Activated CD4-positive, alpha-beta memory T cell treated with anti-CD3 and anti-CD28 coated beads for 36 hours (primary cell): ENCODE measurements at regions not wholly inside any gene's neighbourhood (a gene's known extent, or its start where the extent isn't known, plus 50 kb on each side); places are given as distances from the start of the nearest gene placed in this dataset.
"Not testable (repeated sequence)": the region's sequence is repeated elsewhere in the genome, so short reads cannot be mapped to it uniquely, and the experiment has no call there.

Experiments used
- CTCF ChIA-PET: fragments of 350-600 bp; sonication (Branson Sonifier 250); formaldehyde crosslinking; loops from one replicate; lab custom pipeline; 2021; ENCODE audit warnings: antibody characterized with exemption, inconsistent platforms; lab: Charles Lee
- POLR2A ChIA-PET: fragments of 350-600 bp; sonication (Branson Sonifier 250); formaldehyde crosslinking; loops from one replicate; lab custom pipeline; 2021; ENCODE audit warnings: antibody characterized with exemption; lab: Charles Lee
- DNase-seq: peaks from one replicate; pipeline ENCODE4 v3.0.0-alpha.2; 2020
- H3K27ac Mint-ChIP-seq: one replicate; pipeline ENCODE4 v1.8.0; 2021; ENCODE audit warnings: mixed read lengths
- H3K27me3 Mint-ChIP-seq: one replicate; pipeline ENCODE4 v1.8.0; 2021; ENCODE audit warnings: mixed read lengths
- H3K36me3 Mint-ChIP-seq: one replicate; pipeline ENCODE4 v1.8.0; 2021; ENCODE audit warnings: mixed read lengths
- H3K4me1 Mint-ChIP-seq: one replicate; pipeline ENCODE4 v1.8.0; 2021; ENCODE audit warnings: low read depth, mixed read lengths
- H3K4me3 Mint-ChIP-seq: one replicate; pipeline ENCODE4 v1.8.0; 2021; ENCODE audit warnings: mild to moderate bottlenecking, mixed read lengths
- H3K9me3 Mint-ChIP-seq: one replicate; pipeline ENCODE4 v1.8.0; 2021; ENCODE audit warnings: mixed read lengths
- intact Hi-C: fragments of 100-400 bp; cut with micrococcal nuclease; formaldehyde crosslinking; loops from one replicate; pipeline ENCODE4 v1.15.1; 2023

DNA sequence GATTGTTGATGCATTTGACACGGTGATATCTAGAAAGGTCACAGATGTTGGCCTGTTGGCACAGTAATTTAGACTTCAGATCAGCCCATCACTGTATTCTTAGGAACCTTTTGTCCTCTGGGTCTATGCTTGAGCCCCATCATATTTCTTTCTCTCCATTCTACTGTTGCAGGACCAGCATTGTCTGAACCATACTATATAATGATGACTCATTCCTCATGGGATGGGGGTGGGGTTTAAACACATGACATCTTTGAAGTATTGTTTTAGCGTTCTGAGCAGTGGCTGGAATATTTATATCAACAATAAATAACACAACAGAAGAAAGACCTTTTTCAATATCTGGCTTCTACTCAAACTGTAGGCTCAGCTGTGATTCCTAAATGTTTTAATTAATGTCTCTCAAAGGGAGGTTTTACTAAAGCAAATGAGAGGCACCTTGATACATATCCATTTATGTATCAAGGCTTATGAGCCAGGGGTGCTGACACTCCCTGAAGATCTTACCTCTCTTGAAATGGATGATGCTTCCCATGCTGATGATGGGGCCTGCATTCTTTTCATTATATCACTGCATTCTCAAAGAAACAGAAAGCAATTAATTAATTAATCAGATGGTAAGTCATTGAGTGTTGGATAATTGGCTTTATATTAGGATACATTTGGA lies 379.0 kb upstream of the GOT2 start:
- ChIA-PET POLR2A (no interaction called here), CTCF (no interaction called here)
- Mint-ChIP-seq H3K27ac (no peak overlapping the region), H3K9me3 (no peaks in the 10 kb centered on the region), H3K4me3 (no peak overlapping the region), H3K27me3 (no peaks in the 10 kb centered on the region), H3K36me3 (no peaks in the 10 kb centered on the region), H3K4me1 (no peaks in the 10 kb centered on the region)
- intact Hi-C loops, result no loop called here
- DNase-seq, result no peak

DNA sequence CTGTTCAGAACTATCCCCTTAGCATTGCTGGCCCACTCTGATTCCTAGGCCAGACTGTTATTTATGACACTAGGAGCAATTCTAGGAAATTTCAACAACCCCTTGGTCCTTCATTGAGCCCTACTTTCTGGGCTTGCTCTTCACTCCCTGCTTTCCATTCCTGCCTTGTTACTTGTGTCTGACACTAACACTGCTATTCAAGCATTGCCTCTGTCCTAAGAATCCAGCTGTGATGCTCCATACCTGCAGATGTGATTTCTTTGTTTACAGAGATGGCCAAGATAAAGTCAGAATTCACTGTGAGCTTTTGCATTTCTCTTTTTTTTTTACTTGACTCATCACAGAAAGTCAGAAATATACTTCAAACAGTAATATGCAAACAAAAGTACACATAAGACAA lies 377.2 kb upstream of the GOT2 start:
- POLR2A ChIA-PET, result no interaction called here
- CTCF ChIA-PET, result no interaction called here
- intact Hi-C loops, result no loop called here

DNA sequence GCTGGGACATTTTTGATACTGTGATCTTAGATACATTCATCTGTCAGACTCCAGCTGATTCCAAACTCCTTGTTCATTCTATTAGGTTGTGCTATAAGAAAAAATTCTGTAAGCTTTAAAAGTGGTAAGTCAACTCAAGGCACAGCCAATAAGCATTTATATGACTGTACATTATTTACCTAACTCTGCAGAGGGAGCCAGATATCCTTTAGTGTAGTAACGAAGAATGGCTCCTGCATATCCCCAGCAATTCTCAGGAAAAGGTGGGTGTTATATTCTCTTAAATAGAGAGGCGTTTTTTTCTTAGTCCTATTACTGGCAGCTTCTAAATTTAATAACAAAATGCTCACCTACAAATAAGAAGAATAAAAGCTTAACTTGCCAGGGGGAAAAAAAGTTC lies 374.3 kb upstream of the GOT2 start:
- ChIA-PET POLR2A (no interaction called here), CTCF (no interaction called here)
- Mint-ChIP-seq H3K4me3 (no peak overlapping the region), H3K4me1 (no peaks in the 10 kb centered on the region), H3K27ac (no peak overlapping the region), H3K36me3 (no peaks in the 10 kb centered on the region), H3K27me3 (no peaks in the 10 kb centered on the region), H3K9me3 (no peaks in the 10 kb centered on the region)
- intact Hi-C loops, result no loop called here
- DNase-seq, result no peak

More for the DNA sequence above, 377.2 kb upstream of the GOT2 start:
- DNase-seq, result no peak
- Mint-ChIP-seq H3K27me3 (no peaks in the 10 kb centered on the region), H3K9me3 (no peaks in the 10 kb centered on the region), H3K36me3 (no peaks in the 10 kb centered on the region), H3K4me3 (no peak overlapping the region), H3K4me1 (no peaks in the 10 kb centered on the region), H3K27ac (no peak overlapping the region)

DNA sequence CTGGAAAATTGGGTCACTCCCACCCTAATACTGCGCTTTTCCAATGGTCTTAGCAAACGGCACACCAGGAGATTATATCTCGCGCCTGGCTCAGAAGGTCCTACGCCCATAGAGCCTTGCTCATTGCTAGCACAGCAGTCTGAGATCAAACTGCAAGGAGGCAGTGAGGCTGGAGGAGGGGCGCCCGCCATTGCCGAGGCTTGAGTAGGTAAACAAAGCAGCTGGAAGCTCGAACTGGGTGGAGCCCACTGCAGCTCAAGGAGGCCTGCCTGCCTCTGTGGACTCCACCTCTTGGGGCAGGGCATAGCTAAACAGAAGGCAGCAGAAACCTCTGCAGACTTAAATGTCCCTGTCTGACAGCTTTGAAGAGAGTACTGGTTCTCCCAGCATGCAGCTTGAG lies 362.6 kb upstream of the GOT2 start:
- H3K27ac Mint-ChIP-seq, CTCF ChIA-PET, intact Hi-C loops: not testable (repeated sequence)

DNA sequence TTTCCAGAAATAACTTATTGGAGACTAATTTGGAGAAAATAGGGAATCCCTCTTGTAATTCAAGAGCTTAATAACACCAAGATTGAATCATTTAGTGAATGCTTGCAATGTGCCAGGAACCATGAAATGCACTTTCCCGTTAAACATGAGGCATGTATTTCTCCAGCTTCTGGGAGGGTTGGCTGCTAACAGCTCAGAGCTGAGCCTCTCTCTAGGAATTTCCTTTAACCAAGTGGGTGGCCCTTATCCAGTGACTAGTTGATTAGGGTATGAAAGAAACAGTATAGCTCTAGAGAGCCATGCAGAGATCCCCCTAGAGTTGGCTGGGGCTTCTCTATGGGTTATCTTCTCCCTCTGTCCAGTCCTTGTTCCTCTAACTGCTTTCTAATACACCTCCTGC lies 356.4 kb upstream of the GOT2 start:
- H3K9me3 Mint-ChIP-seq, result no peaks in the 10 kb centered on the region
- no peak for DNase-seq
- no peak overlapping the region for H3K4me3 Mint-ChIP-seq
- CTCF ChIA-PET, result no interaction called here
- intact Hi-C loops, result no loop called here
- H3K27me3 Mint-ChIP-seq, result no peaks in the 10 kb centered on the region
- H3K36me3 Mint-ChIP-seq, result no peaks in the 10 kb centered on the region
- POLR2A ChIA-PET, result no interaction called here
- no peak overlapping the region for H3K27ac Mint-ChIP-seq
- H3K4me1 Mint-ChIP-seq, result no peaks in the 10 kb centered on the region

More for the DNA sequence above, 362.6 kb upstream of the GOT2 start:
- H3K27me3 Mint-ChIP-seq, H3K4me3 Mint-ChIP-seq, POLR2A ChIA-PET, H3K4me1 Mint-ChIP-seq, DNase-seq, H3K9me3 Mint-ChIP-seq, H3K36me3 Mint-ChIP-seq: not testable (repeated sequence)

DNA sequence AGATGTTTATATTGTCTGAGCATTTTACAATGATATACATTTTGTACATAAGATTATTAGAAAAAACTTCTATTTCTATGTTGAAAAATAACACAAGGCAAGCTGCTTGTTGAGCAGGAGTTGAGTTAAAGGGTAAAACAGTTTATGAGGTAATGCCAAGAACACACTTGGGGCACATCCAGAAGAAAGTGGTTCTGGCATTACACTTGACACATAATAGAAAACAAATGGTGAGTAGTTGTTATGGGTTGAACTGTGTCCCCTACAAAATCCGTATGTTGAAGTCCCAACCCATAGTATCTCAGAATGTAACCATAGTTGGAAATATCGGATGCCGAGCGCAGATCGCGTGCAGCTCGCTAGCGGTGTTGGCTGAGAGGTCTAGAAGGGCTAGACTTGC lies 354.3 kb upstream of the GOT2 start:
- H3K36me3 Mint-ChIP-seq, result no peaks in the 10 kb centered on the region
- intact Hi-C loops, result no loop called here
- no peak overlapping the region for H3K4me3 Mint-ChIP-seq
- no peak for DNase-seq
- H3K27me3 Mint-ChIP-seq, result no peaks in the 10 kb centered on the region
- H3K9me3 Mint-ChIP-seq, result peaks cover 6% of the 10 kb centered on the region
- CTCF ChIA-PET, result no interaction called here
- H3K27ac Mint-ChIP-seq, result no peak overlapping the region
- no peaks in the 10 kb centered on the region for H3K4me1 Mint-ChIP-seq
- POLR2A ChIA-PET, result no interaction called here

DNA sequence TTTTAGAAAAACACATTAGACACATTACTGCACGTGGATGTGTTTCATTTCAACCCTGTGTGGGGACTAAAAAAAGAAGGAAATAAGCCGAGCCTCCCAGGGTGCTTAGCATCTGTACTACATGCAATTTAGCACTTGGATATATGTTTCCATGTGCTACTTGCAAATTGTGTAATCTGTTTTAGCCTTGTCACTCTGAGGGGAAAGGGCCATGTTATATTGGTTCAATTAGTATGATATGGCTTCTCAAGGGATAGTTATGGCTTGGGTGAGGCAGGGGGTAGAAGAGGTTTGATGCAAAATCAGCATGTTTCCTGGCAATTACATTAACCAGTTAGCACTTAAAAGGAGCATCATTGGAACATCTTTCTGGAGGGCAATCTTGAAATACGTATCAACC lies 353.5 kb upstream of the GOT2 start:
- POLR2A ChIA-PET, result no interaction called here
- Mint-ChIP-seq H3K9me3 (peaks cover 9% of the 10 kb centered on the region), H3K27ac (no peak overlapping the region), H3K4me3 (no peak overlapping the region), H3K4me1 (no peaks in the 10 kb centered on the region), H3K36me3 (no peaks in the 10 kb centered on the region), H3K27me3 (no peaks in the 10 kb centered on the region)
- intact Hi-C loops, result no loop called here
- DNase-seq, result no peak
- CTCF ChIA-PET, result no interaction called here

DNA sequence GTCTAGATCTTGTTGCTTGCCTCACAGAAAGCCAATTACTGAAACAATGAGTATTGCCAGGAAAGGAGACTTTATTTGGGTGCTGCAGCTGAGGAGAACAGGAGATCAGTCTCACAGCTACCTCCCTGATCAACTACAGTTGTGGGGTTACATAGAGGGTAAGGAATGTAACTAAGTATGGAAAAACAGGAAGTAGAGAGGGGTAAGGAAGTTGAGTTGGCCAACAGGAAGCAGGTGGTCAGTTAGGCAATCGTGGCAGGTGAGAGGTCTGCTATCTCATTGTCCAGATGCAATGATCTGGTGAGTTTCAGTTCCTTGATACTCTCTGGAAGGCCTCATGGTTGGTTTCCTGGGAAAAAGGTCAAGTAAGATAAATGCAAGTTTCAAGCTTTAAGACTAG lies 333.1 kb upstream of the GOT2 start:
- intact Hi-C loops, result no loop called here

DNA sequence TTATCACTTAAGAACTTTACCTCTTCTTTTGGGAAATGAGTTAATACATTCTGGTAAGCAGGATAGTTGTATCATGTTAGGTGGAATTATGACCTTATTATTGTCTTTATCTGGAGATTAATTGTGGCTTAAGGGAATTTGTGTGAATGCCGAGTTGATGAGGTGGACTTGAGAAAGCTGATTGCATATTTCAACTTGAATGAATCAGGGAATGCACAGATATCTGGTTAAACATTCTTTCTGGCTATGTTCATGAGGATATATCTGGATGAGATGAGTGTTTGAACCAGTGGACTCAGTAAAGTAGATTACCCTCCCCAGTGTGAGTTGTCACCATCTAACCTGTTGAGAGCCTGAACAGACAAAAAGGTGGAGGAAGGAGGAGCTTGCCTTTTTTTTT lies 326.1 kb upstream of the GOT2 start:
- no peak for DNase-seq
- Mint-ChIP-seq H3K9me3 (no peaks in the 10 kb centered on the region), H3K27ac (no peak overlapping the region), H3K4me1 (no peaks in the 10 kb centered on the region), H3K27me3 (no peaks in the 10 kb centered on the region), H3K36me3 (no peaks in the 10 kb centered on the region), H3K4me3 (no peak overlapping the region)
- ChIA-PET CTCF (no interaction called here), POLR2A (no interaction called here)
- intact Hi-C loops, result no loop called here

More for the DNA sequence above, 333.1 kb upstream of the GOT2 start:
- no peak overlapping the region for H3K4me3 Mint-ChIP-seq
- ChIA-PET CTCF (no interaction called here), POLR2A (no interaction called here)
- H3K27ac Mint-ChIP-seq, result no peak overlapping the region
- no peaks in the 10 kb centered on the region for H3K27me3 Mint-ChIP-seq
- H3K36me3 Mint-ChIP-seq, result no peaks in the 10 kb centered on the region
- DNase-seq, result no peak
- peaks cover 12% of the 10 kb centered on the region for H3K9me3 Mint-ChIP-seq
- H3K4me1 Mint-ChIP-seq, result no peaks in the 10 kb centered on the region

DNA sequence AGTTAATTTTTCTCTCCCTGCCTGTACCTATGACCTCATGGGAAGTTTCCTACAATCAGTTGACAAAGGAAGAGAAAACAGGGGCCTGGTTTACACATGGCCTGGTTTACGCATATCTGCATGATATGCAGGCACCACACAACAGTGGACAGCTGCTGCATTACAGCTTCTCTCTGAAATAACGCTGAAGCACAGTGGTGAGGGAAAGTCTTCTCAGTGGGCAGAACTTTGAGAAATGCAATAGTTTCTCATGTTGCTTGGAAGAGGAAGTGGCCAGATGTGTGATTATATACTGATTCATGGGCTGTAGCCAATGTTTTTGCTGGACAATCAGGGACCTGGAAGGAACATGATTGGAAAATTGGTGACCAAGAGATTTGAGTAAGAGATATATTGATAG lies 324.1 kb upstream of the GOT2 start:
- H3K36me3 Mint-ChIP-seq, result no peaks in the 10 kb centered on the region
- H3K4me3 Mint-ChIP-seq, result no peak overlapping the region
- H3K27me3 Mint-ChIP-seq, result no peaks in the 10 kb centered on the region
- no peaks in the 10 kb centered on the region for H3K4me1 Mint-ChIP-seq
- no peaks in the 10 kb centered on the region for H3K9me3 Mint-ChIP-seq
- intact Hi-C loops, result no loop called here
- no peak overlapping the region for H3K27ac Mint-ChIP-seq
- ChIA-PET POLR2A (no interaction called here), CTCF (no interaction called here)
- DNase-seq, result no peak

DNA sequence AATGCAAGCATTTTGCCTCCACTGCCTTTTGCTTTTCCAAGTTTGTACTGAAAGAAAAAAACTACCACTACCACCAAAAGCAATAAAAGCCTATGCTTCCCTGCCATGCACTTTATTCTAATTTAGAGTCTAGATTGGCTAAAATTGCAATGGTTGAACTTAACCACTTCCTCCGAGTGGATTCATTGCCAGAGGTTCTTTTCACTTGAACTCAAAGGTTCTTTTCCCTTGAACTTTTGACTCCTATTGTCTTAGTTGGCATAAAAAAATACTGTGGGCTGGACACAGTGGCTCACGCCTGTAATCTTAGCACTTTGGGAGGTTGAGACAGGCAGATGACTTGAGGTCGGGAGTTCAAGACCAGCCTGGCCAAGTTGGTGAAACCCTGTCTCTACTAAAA lies 319.8 kb upstream of the GOT2 start:
- intact Hi-C loops, result no loop called here
- DNase-seq, result no peak
- H3K27me3 Mint-ChIP-seq, result no peaks in the 10 kb centered on the region
- no peaks in the 10 kb centered on the region for H3K36me3 Mint-ChIP-seq
- H3K4me3 Mint-ChIP-seq, result no peak overlapping the region
- ChIA-PET POLR2A (no interaction called here), CTCF (no interaction called here)
- no peak overlapping the region for H3K27ac Mint-ChIP-seq
- no peaks in the 10 kb centered on the region for H3K9me3 Mint-ChIP-seq
- H3K4me1 Mint-ChIP-seq, result no peaks in the 10 kb centered on the region

DNA sequence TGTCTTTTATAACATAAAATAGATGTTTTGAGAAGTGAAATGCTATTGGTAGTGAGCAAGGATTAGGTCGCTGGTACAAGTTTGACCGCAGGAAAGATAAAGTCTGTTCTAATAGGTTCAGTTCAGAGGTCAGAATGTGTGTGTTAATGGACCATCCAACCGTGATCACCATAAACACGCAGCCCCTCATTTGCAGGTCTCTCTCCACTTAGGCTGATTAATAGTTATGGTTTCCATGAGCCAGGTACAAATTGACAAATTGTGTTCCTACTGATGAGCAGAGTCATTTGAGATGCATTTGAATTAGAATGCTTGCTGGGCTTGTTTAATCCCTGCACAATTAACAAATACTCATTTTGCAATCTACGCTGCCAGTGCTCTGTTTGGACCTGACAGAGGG lies 318.1 kb upstream of the GOT2 start:
- ChIA-PET CTCF (no interaction called here), POLR2A (no interaction called here)
- H3K36me3 Mint-ChIP-seq, result no peaks in the 10 kb centered on the region
- intact Hi-C loops, result no loop called here
- no peaks in the 10 kb centered on the region for H3K27me3 Mint-ChIP-seq
- H3K4me3 Mint-ChIP-seq, result no peak overlapping the region
- no peak overlapping the region for H3K27ac Mint-ChIP-seq
- no peaks in the 10 kb centered on the region for H3K9me3 Mint-ChIP-seq
- DNase-seq, result no peak
- no peaks in the 10 kb centered on the region for H3K4me1 Mint-ChIP-seq

DNA sequence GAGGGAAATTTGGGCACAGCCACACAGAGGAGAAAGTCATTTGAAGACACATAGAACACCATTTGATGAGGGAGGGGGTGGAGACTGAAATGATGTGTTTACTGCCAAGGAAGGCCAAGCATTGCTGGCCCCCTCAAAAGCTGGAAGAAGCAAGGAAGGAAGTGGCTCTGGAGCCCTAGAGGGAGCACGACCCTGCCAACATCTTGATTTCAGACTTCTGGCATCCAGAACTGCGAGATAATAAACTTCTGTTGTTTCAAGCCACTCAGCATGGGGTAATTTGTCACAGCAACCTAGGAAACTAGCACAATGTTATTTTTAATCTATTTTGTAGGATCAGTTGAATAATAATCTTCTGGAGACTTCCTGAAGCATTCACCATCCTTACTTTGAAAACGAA lies 314.8 kb upstream of the GOT2 start:
- CTCF ChIA-PET, result no interaction called here
- H3K9me3 Mint-ChIP-seq, result no peaks in the 10 kb centered on the region
- no peaks in the 10 kb centered on the region for H3K27me3 Mint-ChIP-seq
- no peaks in the 10 kb centered on the region for H3K36me3 Mint-ChIP-seq
- intact Hi-C loops, result no loop called here
- POLR2A ChIA-PET, result no interaction called here
- no peak overlapping the region for H3K4me3 Mint-ChIP-seq
- no peaks in the 10 kb centered on the region for H3K4me1 Mint-ChIP-seq
- no peak overlapping the region for H3K27ac Mint-ChIP-seq
- DNase-seq, result no peak
